Posterior vena cava (tissue), 2 donors: ENCODE measurements at regions not wholly inside any gene's neighbourhood (a gene's known extent, or its start where the extent isn't known, plus 50 kb on each side); places are given as distances from the start of the nearest gene placed in this dataset.
"Not testable (repeated sequence)": the region's sequence is repeated elsewhere in the genome, so short reads cannot be mapped to it uniquely, and the experiment has no call there.

ENCODE experiments used
- DNase-seq: peaks from one replicate; pipeline ENCODE4 v3.0.0-alpha.2; 2020; ENCODE audit warnings: low spot score
- intact Hi-C, 2 donors: fragments of 100-400 bp; cut with DNase I; formaldehyde crosslinking; loops; one replicate each; pipeline versions ENCODE4 v1.14.1 to v1.14.2; 2022 to 2023
- donor health status: DM: yes; HTN: yes; CAD: no.
- donor health status: DM: yes; HTN: yes; CAD: no.

DNA sequence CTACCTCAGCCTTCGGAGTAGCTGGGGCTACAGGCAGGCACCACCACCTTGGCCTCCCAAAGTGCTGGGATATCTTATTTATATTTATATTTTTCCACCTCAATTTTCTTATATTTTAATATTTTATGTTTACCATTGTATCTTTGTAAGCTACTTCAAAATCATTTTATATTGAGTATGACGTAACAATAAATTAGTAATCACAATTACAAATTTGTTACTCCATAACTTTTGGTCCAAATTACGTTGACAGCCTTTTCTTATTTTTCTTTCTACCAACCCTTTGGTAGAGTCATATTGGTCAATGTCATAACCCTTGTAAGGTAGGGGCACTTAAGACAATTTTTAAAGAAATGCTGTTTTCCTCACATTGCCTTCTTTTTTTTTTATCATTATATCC, 104.0 kb upstream of the H2AZ1 start:
- DNase-seq = no peak
- intact Hi-C loops = no loop called here

DNA sequence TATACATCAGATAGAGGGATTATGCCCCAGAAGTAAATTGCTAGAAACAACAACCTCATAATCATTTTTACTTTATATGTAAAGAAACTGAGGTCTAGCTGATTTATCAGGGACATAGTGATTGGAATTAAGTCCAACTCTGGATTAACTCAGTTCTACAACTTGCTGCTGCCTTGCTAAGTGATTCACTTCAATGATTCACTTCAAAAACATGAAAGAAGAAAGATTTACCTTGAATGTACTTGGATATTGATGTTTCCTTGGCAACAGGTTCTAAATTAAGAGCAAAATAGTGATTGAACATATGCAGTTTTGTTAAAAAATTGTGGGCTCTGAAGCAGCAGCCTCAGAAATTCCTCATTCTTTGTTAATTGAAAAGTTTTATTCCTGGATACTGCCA, 99.8 kb upstream of the H2AZ1 start:
- no peak for DNase-seq

GRCh38 chr4:100042711-100043110, 92.6 kb upstream of the H2AZ1 start:
- DNase-seq = no peak
- intact Hi-C loops = no loop called here

More for the DNA sequence above, 99.8 kb upstream of the H2AZ1 start:
- intact Hi-C loops = no loop called here

DNA sequence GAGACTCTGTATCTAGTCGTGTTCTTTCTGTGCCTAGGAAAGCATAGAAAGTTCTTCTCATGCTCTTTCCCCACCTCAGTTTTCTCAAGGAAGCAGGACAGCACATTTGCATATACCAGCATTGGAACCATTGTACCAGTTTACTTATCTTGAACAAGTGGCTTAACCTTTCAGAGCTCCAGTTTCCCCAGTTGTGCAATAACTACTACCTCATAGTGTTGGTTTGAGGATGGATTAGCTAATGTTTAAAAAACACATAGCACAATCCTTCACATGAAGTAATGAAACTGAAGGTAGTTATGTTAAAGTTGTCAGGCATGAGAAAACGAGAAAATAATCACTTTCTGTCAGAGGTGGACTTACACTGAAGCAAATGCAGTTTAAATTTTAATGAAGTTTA, 92.2 kb upstream of the H2AZ1 start:
- DNase-seq = no peak
- intact Hi-C loops = no loop called here

GRCh38 chr4:100041646-100042045, 91.6 kb upstream of the H2AZ1 start:
- no peak for DNase-seq
- intact Hi-C loops = no loop called here

GRCh38 chr4:100034023-100034664, 84.1 kb upstream of the H2AZ1 start:
- DNase-seq = no peak
- intact Hi-C loops = no loop called here

DNA sequence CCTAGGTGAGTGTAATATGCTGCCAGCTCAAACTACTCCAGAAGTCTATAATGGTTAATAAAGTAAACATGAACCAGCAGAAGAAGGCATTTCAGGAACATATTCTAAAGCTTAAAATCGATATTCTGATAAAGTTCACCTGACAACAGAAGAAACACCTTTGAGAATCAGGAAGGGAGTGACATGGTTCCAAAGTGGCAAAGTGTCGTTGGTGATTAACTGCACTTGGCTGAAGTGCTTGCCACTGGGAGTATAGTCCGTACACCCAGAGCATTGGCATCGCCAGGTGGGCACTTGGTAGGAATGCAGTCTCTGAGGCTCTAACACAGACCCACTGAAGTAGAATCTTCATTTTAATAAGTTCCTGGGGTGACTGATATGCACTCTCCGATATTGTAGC, 76.0 kb upstream of the H2AZ1 start:
- no peak for DNase-seq
- intact Hi-C loops = no loop called here

- intact Hi-C loops = no loop called here
- no peak for DNase-seq
These were observed 73.7 kb upstream of the H2AZ1 start for GRCh38 chr4:100023800-100024199.

DNA sequence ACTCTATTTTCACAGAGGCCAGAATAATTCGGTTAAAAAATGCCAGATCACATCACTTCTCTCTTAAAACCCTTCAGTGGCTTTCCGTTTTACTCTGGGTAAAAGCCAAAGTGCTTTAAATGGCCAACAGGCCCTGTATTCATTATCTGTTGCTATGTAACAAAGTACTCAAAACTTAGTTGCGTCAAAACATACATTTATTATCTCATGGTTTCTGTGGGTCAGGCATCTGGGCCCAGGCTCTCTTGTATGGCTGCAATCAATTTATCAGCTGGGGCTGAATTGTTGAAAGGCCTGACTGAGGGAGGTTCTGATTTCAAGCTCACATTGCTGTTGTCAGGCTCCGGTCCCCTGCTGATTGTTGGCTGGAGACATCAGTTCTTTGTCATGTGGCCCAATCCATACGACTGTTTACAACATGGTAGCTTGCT, 72.7 kb upstream of the H2AZ1 start:
- intact Hi-C loops = no loop called here
- no peak for DNase-seq

DNA sequence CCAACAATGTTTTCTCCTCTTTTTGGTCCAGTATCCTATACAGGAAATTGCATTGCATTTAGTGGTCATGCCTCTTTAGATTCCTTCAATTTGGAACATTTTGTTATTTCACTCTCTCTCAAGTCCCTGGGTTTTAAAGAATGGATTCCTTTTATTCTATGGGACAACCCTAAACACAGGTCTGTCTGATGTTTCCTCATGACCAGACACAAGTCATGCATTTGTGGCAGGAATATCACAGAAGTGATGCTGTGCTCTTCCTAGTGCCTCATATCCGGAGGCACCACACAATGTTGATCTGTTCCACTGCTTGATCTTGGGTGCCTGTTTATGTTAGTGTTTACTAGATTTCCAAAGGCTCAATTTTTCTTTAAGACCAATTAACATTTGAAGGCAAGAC, 69.7 kb upstream of the H2AZ1 start:
- intact Hi-C loops = no loop called here
- no peak for DNase-seq

DNA sequence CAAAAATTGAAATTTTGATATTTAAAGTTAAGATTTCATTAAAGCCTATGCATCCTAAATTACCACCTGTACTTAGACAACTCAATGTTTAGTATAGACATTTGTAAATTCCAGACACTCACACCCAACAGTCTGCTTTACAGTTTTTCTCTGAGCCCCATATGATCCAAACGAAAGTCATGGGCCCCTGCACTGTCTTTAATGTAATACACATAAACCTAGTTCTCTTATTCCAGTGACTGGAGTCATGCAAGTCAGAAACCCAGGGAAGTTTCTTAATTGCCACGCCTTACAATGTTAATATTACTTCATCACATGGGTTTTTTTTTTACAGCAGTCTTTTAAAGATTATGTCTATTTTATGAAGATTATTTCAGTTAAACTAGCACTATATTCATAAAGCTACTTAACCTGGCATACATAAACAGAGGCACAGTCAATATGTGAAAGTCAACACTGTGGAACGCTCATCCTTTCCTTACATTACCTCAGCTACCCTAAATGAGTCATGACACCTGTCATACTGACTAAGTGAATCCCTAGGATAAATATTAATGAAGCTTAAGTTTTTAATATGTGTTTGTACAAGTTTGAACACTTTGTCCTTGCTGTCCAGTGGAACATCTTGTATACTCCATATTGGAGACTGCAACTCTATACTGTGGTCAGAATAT, 67.7 kb upstream of the H2AZ1 start:
- DNase-seq = no peak
- intact Hi-C loops = no loop called here

DNA sequence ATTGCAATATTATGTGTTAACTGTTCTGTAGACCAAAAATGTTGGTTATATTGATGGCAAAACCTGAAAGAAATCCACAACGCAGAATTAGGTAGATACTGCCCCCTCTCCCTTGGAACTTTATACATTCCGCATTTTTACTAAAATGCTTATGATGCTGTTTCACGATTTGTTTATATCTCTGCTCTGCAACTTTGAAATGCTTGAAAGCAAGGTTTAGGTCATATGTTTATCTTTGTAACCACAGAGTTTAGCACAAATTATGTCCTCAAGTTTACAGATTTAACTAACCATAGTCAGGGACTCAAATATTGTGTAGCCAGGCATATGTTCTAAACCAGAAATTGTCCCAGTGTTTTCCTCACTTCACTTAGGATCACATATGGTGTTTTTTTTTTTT, 66.1 kb upstream of the H2AZ1 start:
- intact Hi-C loops = no loop called here
- DNase-seq = no peak

DNA sequence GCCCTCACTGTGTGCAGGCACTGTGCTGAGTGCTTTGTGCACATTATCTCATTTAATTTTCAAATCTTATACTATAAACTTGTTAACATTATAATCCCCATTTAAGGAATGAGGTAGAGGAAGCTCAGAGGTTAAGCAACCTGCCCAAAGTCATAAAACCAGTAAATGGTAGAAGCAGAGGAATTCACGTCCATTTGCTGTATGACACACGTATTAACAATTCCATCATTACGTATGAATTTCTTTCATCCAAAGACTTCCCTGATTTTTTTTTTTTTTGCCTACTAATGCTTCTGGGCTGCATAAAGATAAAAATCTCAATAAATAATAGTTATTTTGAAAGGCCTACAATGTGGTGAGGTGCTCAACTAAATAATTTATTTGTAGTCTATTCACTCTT, 64.5 kb upstream of the H2AZ1 start:
- DNase-seq = no peak
- intact Hi-C loops = no loop called here

- DNase-seq = no peak
- intact Hi-C loops = no loop called here
These were observed 59.4 kb upstream of the H2AZ1 start for GRCh38 chr4:100009490-100009889.

- no peak for DNase-seq
- intact Hi-C loops = no loop called here
These were observed 58.0 kb upstream of the H2AZ1 start for GRCh38 chr4:100008048-100008447.

- intact Hi-C loops, DNase-seq: not testable (repeated sequence)
These were observed 56.1 kb upstream of the H2AZ1 start for GRCh38 chr4:100006161-100006560.
